ENCODE measurements at regions not wholly inside any gene's neighbourhood (a gene's known extent, or its start where the extent isn't known, plus 50 kb on each side); places are given as distances from the start of the nearest gene placed in this dataset.
"Not testable (repeated sequence)": the region's sequence is repeated elsewhere in the genome, so short reads cannot be mapped to it uniquely, and the experiment has no call there.

- DNase-seq (ENCODE audit: low read depth), result no peak
- in situ Hi-C loops (cut with HindIII; ENCODE audit: low pct_unique_long_range_greater_than_20kb, low sequenced_read_pairs), result no loop called here
Observed at GRCh38 chr13:57878291-57878690, 246.7 kb downstream of the PCDH17 start.

- DNase-seq (ENCODE audit: low read depth), result no peak
- in situ Hi-C loops (cut with HindIII; ENCODE audit: low pct_unique_long_range_greater_than_20kb, low sequenced_read_pairs), result no loop called here
Observed at GRCh38 chr13:57897225-57897624, 265.7 kb downstream of the PCDH17 start.

- in situ Hi-C loops (cut with HindIII; ENCODE audit: low pct_unique_long_range_greater_than_20kb, low sequenced_read_pairs), result no loop called here
Observed at GRCh38 chr13:57899096-57899495, 267.6 kb downstream of the PCDH17 start.

GRCh38 chr13:57909833-57910232 is 278.3 kb downstream of the PCDH17 start:
- DNase-seq (ENCODE audit: low read depth); in situ Hi-C loops (cut with HindIII; ENCODE audit: low pct_unique_long_range_greater_than_20kb, low sequenced_read_pairs): not testable (repeated sequence)

More at GRCh38 chr13:57899096-57899495, 267.6 kb downstream of the PCDH17 start:
- no peak for DNase-seq (ENCODE audit: low read depth)

GRCh38 chr13:57918086-57918485 is 286.5 kb downstream of the PCDH17 start:
- in situ Hi-C loops (cut with HindIII; ENCODE audit: low pct_unique_long_range_greater_than_20kb, low sequenced_read_pairs), result no loop called here
- DNase-seq (ENCODE audit: low read depth), result no peak

GRCh38 chr13:57918913-57919312 is 287.4 kb downstream of the PCDH17 start:
- in situ Hi-C loops (cut with HindIII; ENCODE audit: low pct_unique_long_range_greater_than_20kb, low sequenced_read_pairs), result no loop called here
- DNase-seq (ENCODE audit: low read depth), result no peak

GRCh38 chr13:57925250-57925649 is 293.7 kb downstream of the PCDH17 start:
- in situ Hi-C loops (cut with HindIII; ENCODE audit: low pct_unique_long_range_greater_than_20kb, low sequenced_read_pairs), result no loop called here
- DNase-seq (ENCODE audit: low read depth), result no peak

GRCh38 chr13:57925751-57926150 is 294.2 kb downstream of the PCDH17 start:
- no peak for DNase-seq (ENCODE audit: low read depth)
- in situ Hi-C loops (cut with HindIII; ENCODE audit: low pct_unique_long_range_greater_than_20kb, low sequenced_read_pairs), result no loop called here

- in situ Hi-C loops (cut with HindIII; ENCODE audit: low pct_unique_long_range_greater_than_20kb, low sequenced_read_pairs), result no loop called here
Observed at GRCh38 chr13:57932061-57932460, 300.5 kb downstream of the PCDH17 start.

GRCh38 chr13:57933606-57934005 is 302.1 kb downstream of the PCDH17 start:
- DNase-seq (ENCODE audit: low read depth), result no peak
- in situ Hi-C loops (cut with HindIII; ENCODE audit: low pct_unique_long_range_greater_than_20kb, low sequenced_read_pairs), result no loop called here

More at GRCh38 chr13:57932061-57932460, 300.5 kb downstream of the PCDH17 start:
- DNase-seq (ENCODE audit: low read depth), result no peak

GRCh38 chr13:57935965-57936364 is 304.4 kb downstream of the PCDH17 start:
- in situ Hi-C loops (cut with HindIII; ENCODE audit: low pct_unique_long_range_greater_than_20kb, low sequenced_read_pairs), result no loop called here
- DNase-seq (ENCODE audit: low read depth), result no peak

- DNase-seq (ENCODE audit: low read depth), result no peak
Observed at GRCh38 chr13:57946361-57946760, 314.8 kb downstream of the PCDH17 start.

GRCh38 chr13:57948884-57949283 is 317.3 kb downstream of the PCDH17 start:
- in situ Hi-C loops (cut with HindIII; ENCODE audit: low pct_unique_long_range_greater_than_20kb, low sequenced_read_pairs), result no loop called here
- no peak for DNase-seq (ENCODE audit: low read depth)

More at GRCh38 chr13:57946361-57946760, 314.8 kb downstream of the PCDH17 start:
- in situ Hi-C loops (cut with HindIII; ENCODE audit: low pct_unique_long_range_greater_than_20kb, low sequenced_read_pairs), result no loop called here

- in situ Hi-C loops (cut with HindIII; ENCODE audit: low pct_unique_long_range_greater_than_20kb, low sequenced_read_pairs), result no loop called here
Observed at GRCh38 chr13:57969951-57970350, 338.4 kb downstream of the PCDH17 start.

GRCh38 chr13:57970404-57970803 is 338.9 kb downstream of the PCDH17 start:
- DNase-seq (ENCODE audit: low read depth), result no peak
- in situ Hi-C loops (cut with HindIII; ENCODE audit: low pct_unique_long_range_greater_than_20kb, low sequenced_read_pairs), result no loop called here

More at GRCh38 chr13:57969951-57970350, 338.4 kb downstream of the PCDH17 start:
- DNase-seq (ENCODE audit: low read depth), result no peak

- in situ Hi-C loops (cut with HindIII; ENCODE audit: low pct_unique_long_range_greater_than_20kb, low sequenced_read_pairs), result no loop called here
- DNase-seq (ENCODE audit: low read depth), result no peak
Observed at GRCh38 chr13:57982782-57983181, 351.2 kb downstream of the PCDH17 start.

GRCh38 chr13:57988276-57988675 is 356.7 kb downstream of the PCDH17 start:
- DNase-seq (ENCODE audit: low read depth), result no peak
- in situ Hi-C loops (cut with HindIII; ENCODE audit: low pct_unique_long_range_greater_than_20kb, low sequenced_read_pairs), result no loop called here

- DNase-seq (ENCODE audit: low read depth), result no peak
- in situ Hi-C loops (cut with HindIII; ENCODE audit: low pct_unique_long_range_greater_than_20kb, low sequenced_read_pairs), result no loop called here
Observed at GRCh38 chr13:57991041-57991440, 359.5 kb downstream of the PCDH17 start.

- in situ Hi-C loops (cut with HindIII; ENCODE audit: low pct_unique_long_range_greater_than_20kb, low sequenced_read_pairs), result no loop called here
- no peak for DNase-seq (ENCODE audit: low read depth)
Observed at GRCh38 chr13:57992416-57992815, 360.9 kb downstream of the PCDH17 start.

GRCh38 chr13:57996717-57997116 is 365.2 kb downstream of the PCDH17 start:
- in situ Hi-C loops (cut with HindIII; ENCODE audit: low pct_unique_long_range_greater_than_20kb, low sequenced_read_pairs), result no loop called here
- DNase-seq (ENCODE audit: low read depth), result no peak

- DNase-seq (ENCODE audit: low read depth), result no peak
- in situ Hi-C loops (cut with HindIII; ENCODE audit: low pct_unique_long_range_greater_than_20kb, low sequenced_read_pairs), result no loop called here
Observed at GRCh38 chr13:58004751-58005150, 373.2 kb downstream of the PCDH17 start.

Data from Caki2 (cell line).